ENCODE measurements at regions not wholly inside any gene's neighbourhood (a gene's known extent, or its start where the extent isn't known, plus 50 kb on each side); places are given as distances from the start of the nearest gene placed in this dataset.
"Not testable (repeated sequence)": the region's sequence is repeated elsewhere in the genome, so short reads cannot be mapped to it uniquely, and the experiment has no call there.

DNA sequence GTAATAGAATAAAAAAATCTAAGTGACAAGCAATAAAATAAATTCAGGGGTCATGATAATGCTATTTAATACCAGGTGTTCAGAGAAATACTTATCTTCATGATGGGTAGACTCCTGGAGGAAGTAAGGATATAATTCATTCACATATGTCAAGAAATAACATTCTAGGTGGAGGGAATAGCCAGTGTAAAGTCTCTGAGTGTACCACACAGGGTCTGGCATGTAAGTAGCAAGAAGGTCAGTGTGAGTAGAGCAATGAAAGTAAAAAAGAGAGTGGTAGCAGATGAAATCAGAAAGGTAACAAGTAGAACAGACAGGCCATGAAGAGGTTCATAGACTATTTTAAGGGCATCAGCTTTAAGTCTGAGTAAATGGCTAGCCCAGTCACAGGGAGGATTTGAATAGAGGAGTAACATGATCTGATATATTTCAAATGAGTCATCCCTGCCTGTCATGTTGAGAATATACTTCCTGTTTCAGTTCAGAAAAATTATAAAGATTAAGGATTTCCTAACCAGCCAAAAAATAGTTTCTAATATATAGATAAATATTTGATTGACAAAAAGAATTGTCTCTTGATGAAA, 519.9 kb downstream of the C12orf50 start:
- Mint-ChIP-seq H3K4me1 (ENCODE audit: low read depth in 2 of 2) (no peaks in the 10 kb centered on the region), H3K27me3 (no peaks in the 10 kb centered on the region), H3K9me3 (peaks cover 22% of the 10 kb centered on the region), H3K4me3 (no peak overlapping the region), H3K36me3 (no peaks in the 10 kb centered on the region), H3K27ac (no peak overlapping the region)
- ATAC-seq: no peak
- no peak for DNase-seq (ENCODE audit: low spot score)

DNA sequence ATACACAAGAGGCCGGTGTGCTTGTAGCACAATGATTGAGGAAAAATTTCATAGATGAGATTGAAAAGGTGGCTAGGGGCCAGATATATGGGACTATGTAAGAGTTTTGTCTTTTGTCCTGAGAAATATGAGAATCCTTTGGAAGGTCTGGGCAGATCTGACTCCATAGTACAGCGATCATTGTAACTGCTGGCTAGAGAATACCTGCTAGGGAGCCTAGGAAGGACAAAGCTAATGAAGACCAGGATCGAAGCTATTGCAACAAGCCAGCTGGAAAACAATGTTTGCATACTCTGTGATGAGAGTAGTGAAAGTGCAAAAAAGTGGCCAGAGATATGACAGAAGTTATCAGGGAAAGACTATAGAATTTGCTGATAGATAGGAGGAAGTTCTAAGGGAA, 537.6 kb downstream of the C12orf50 start:
- no peak overlapping the region for H3K4me3 Mint-ChIP-seq
- no peaks in the 10 kb centered on the region for H3K4me1 Mint-ChIP-seq (ENCODE audit: low read depth in 2 of 2)
- DNase-seq (ENCODE audit: low spot score) (no peak), ATAC-seq (no peak)
- no peaks in the 10 kb centered on the region for H3K27me3 Mint-ChIP-seq
- peaks cover 14% of the 10 kb centered on the region for H3K9me3 Mint-ChIP-seq
- H3K36me3 Mint-ChIP-seq: no peaks in the 10 kb centered on the region
- no peak overlapping the region for H3K27ac Mint-ChIP-seq

GRCh38 chr12:87491089-87491488, 538.1 kb downstream of the C12orf50 start:
- Mint-ChIP-seq H3K36me3 (no peaks in the 10 kb centered on the region), H3K27ac (no peak overlapping the region), H3K9me3 (peaks cover 14% of the 10 kb centered on the region), H3K4me3 (no peak overlapping the region), H3K27me3 (no peaks in the 10 kb centered on the region), H3K4me1 (ENCODE audit: low read depth in 2 of 2) (no peaks in the 10 kb centered on the region)
- DNase-seq (ENCODE audit: low spot score): no peak
- no peak for ATAC-seq

- H3K4me1 Mint-ChIP-seq (ENCODE audit: low read depth in 2 of 2): no peaks in the 10 kb centered on the region
- no peak overlapping the region for H3K27ac Mint-ChIP-seq
- DNase-seq (ENCODE audit: low spot score) (no peak), ATAC-seq (no peak)
- no peaks in the 10 kb centered on the region for H3K36me3 Mint-ChIP-seq
- H3K27me3 Mint-ChIP-seq: no peaks in the 10 kb centered on the region
- peaks cover 21% of the 10 kb centered on the region for H3K9me3 Mint-ChIP-seq
- H3K4me3 Mint-ChIP-seq: no peak overlapping the region
Observed at GRCh38 chr12:87469295-87469694, 559.9 kb downstream of the C12orf50 start.

DNA sequence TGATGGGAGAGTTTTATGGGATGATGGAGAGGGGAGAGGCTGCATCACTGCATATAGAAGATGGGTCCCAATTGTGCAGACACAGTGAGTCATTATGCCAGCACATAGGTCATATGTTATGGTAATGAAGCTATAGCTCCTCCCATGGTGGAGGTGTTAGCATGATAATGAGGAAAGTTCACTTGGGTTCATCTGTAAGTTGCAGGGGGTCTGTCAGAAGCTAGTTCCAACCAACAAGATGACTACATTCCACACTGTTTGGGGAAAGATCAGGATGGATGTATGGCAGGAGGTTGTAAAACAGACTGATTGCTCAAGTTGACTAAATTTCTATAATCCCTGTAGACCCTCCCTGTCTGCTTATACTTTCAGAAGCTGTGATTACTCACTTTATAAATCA, 561.3 kb downstream of the C12orf50 start:
- H3K9me3 Mint-ChIP-seq: peaks cover 13% of the 10 kb centered on the region
- no peaks in the 10 kb centered on the region for H3K27me3 Mint-ChIP-seq
- H3K27ac Mint-ChIP-seq: no peak overlapping the region
- H3K4me3 Mint-ChIP-seq: no peak overlapping the region
- DNase-seq (ENCODE audit: low spot score) (no peak), ATAC-seq (no peak)
- H3K4me1 Mint-ChIP-seq (ENCODE audit: low read depth in 2 of 2): no peaks in the 10 kb centered on the region
- no peaks in the 10 kb centered on the region for H3K36me3 Mint-ChIP-seq

GRCh38 chr12:87464565-87464964, 564.6 kb downstream of the C12orf50 start:
- ATAC-seq (no peak), DNase-seq (ENCODE audit: low spot score) (no peak)
- no peak overlapping the region for H3K27ac Mint-ChIP-seq
- H3K4me1 Mint-ChIP-seq (ENCODE audit: low read depth in 2 of 2): no peaks in the 10 kb centered on the region
- H3K9me3 Mint-ChIP-seq: peaks cover 13% of the 10 kb centered on the region
- H3K27me3 Mint-ChIP-seq: no peaks in the 10 kb centered on the region
- no peaks in the 10 kb centered on the region for H3K36me3 Mint-ChIP-seq
- H3K4me3 Mint-ChIP-seq: no peak overlapping the region

DNA sequence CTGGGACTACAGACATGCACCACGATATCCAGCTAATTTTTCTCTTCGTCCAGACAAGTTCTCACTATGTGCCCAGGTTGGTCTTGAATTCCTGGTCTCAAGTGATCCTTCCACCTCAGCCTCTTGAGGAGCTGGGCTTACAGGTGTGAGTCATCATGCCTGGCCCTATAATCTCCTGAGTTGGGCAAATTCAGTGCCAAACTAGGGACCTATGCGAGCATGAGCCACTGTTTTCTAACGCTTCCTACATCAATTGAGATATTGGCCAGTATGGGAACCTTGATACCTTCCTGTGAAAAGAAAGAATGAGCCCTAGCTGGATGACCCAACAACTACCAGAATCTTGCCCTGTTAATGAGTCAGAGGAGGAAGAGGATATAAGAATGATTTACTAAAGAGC, 585.2 kb downstream of the C12orf50 start:
- H3K4me3 Mint-ChIP-seq: no peak overlapping the region
- peaks cover 16% of the 10 kb centered on the region for H3K9me3 Mint-ChIP-seq
- ATAC-seq: no peak
- DNase-seq (ENCODE audit: low spot score): no peak
- no peaks in the 10 kb centered on the region for H3K4me1 Mint-ChIP-seq (ENCODE audit: low read depth in 2 of 2)
- H3K36me3 Mint-ChIP-seq: no peaks in the 10 kb centered on the region
- no peak overlapping the region for H3K27ac Mint-ChIP-seq
- H3K27me3 Mint-ChIP-seq: no peaks in the 10 kb centered on the region

GRCh38 chr12:87441511-87441910, 587.7 kb downstream of the C12orf50 start:
- Mint-ChIP-seq H3K4me3 (no peak overlapping the region), H3K9me3 (peaks cover 26% of the 10 kb centered on the region), H3K27me3 (no peaks in the 10 kb centered on the region), H3K4me1 (ENCODE audit: low read depth in 2 of 2) (no peaks in the 10 kb centered on the region), H3K27ac (no peak overlapping the region), H3K36me3 (peaks cover 4% of the 10 kb centered on the region)
- DNase-seq (ENCODE audit: low spot score) (no peak), ATAC-seq (no peak)

DNA sequence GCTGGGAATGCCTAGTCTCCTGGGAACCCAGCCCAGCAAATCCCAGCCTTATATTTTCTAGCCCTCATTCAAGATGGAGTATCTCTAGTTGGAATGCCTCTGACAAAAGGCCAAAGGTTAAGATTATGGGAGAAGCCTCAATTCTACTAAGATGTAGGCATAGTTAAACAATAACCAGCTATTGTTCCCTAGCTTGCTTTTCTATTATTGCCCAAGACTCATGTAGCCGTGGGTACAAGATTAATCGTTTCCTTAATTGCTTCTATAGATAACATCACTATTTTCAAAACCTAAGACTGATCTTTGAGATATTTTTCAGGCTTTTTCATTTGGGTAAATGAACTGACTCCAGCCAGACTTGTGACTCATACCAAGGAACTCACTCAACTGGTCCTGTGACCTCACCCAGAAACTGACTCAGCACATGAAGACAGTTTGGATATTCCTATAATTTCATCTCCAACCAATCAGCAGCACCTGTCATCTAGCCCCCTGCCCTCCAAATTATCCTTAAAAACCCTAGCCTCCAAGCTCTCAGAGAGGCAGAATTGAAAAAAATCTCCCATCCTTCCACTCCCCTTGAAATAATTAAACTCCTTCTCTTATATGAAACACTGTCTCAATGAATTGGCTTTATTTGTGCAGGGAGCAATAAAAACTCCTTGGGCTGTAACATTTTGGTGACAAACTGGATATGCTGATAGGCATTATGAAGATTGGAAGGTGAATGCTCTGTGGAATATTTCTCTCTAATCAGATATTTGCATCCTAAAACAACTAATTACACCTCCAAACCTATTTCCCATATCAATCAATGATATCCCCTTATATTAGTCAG, 589.0 kb downstream of the C12orf50 start:
- Mint-ChIP-seq H3K9me3 (peaks cover 25% of the 10 kb centered on the region), H3K4me1 (ENCODE audit: low read depth in 2 of 2) (no peaks in the 10 kb centered on the region), H3K27ac (no peak overlapping the region), H3K27me3 (no peaks in the 10 kb centered on the region), H3K36me3 (peaks cover 4% of the 10 kb centered on the region), H3K4me3 (no peak overlapping the region)
- ATAC-seq (no peak), DNase-seq (ENCODE audit: low spot score) (no peak)

DNA sequence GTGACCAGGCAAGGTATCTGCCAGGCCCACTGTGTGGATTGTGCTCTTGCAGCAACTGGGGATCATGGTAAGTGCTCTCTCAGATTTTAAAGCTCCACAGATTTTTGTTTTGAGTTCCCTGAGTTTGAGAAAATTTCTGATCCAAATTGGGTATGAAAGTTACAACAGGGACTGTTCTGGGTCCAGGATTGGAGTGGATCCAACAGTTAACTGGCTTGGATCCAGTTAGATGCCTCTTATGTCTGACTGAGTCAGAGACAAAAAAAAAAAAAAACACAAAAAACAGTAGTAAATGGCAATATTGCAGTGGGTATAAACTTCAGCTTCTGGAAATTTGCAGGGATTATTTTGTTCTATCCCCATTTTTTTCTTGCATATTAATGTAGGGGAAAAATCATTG, 598.8 kb downstream of the C12orf50 start:
- DNase-seq (ENCODE audit: low spot score): no peak
- no peak overlapping the region for H3K27ac Mint-ChIP-seq
- H3K4me3 Mint-ChIP-seq: no peak overlapping the region
- H3K36me3 Mint-ChIP-seq: no peaks in the 10 kb centered on the region
- H3K9me3 Mint-ChIP-seq: peaks cover 15% of the 10 kb centered on the region
- no peak for ATAC-seq
- no peaks in the 10 kb centered on the region for H3K4me1 Mint-ChIP-seq (ENCODE audit: low read depth in 2 of 2)
- H3K27me3 Mint-ChIP-seq: no peaks in the 10 kb centered on the region

GRCh38 chr12:87428701-87429277, 600.4 kb downstream of the C12orf50 start:
- H3K4me3 Mint-ChIP-seq: no peak overlapping the region
- peaks cover 19% of the 10 kb centered on the region for H3K9me3 Mint-ChIP-seq
- no peaks in the 10 kb centered on the region for H3K27me3 Mint-ChIP-seq
- DNase-seq (ENCODE audit: low spot score): no peak
- H3K4me1 Mint-ChIP-seq (ENCODE audit: low read depth in 2 of 2): no peaks in the 10 kb centered on the region
- ATAC-seq: no peak
- no peak overlapping the region for H3K27ac Mint-ChIP-seq
- H3K36me3 Mint-ChIP-seq: no peaks in the 10 kb centered on the region

- Mint-ChIP-seq H3K27me3 (no peaks in the 10 kb centered on the region), H3K36me3 (no peaks in the 10 kb centered on the region), H3K4me3 (no peak overlapping the region), H3K27ac (no peak overlapping the region), H3K9me3 (peaks cover 19% of the 10 kb centered on the region), H3K4me1 (ENCODE audit: low read depth in 2 of 2) (no peaks in the 10 kb centered on the region)
- DNase-seq (ENCODE audit: low spot score) (no peak), ATAC-seq (no peak)
Observed at GRCh38 chr12:87427770-87428169, 601.4 kb downstream of the C12orf50 start.

GRCh38 chr12:87425942-87426554, 603.2 kb downstream of the C12orf50 start:
- H3K4me3 Mint-ChIP-seq: no peak overlapping the region
- ATAC-seq: no peak
- H3K27me3 Mint-ChIP-seq: no peaks in the 10 kb centered on the region
- no peaks in the 10 kb centered on the region for H3K4me1 Mint-ChIP-seq (ENCODE audit: low read depth in 2 of 2)
- no peak overlapping the region for H3K27ac Mint-ChIP-seq
- no peak for DNase-seq (ENCODE audit: low spot score)
- H3K9me3 Mint-ChIP-seq: peaks cover 13% of the 10 kb centered on the region
- no peaks in the 10 kb centered on the region for H3K36me3 Mint-ChIP-seq

GRCh38 chr12:87421233-87421632, 608.0 kb downstream of the C12orf50 start:
- peaks cover 33% of the 10 kb centered on the region for H3K9me3 Mint-ChIP-seq
- not testable (repeated sequence) for H3K4me3 Mint-ChIP-seq; H3K27ac Mint-ChIP-seq; H3K36me3 Mint-ChIP-seq; H3K27me3 Mint-ChIP-seq; H3K4me1 Mint-ChIP-seq (ENCODE audit: low read depth in 2 of 2); DNase-seq (ENCODE audit: low spot score); ATAC-seq
